DND-41 (cell line): ENCODE measurements at regions not wholly inside any gene's neighbourhood (a gene's known extent, or its start where the extent isn't known, plus 50 kb on each side); places are given as distances from the start of the nearest gene placed in this dataset.

Source experiments
- ATAC-seq: fragments of 200-7000 bp; cut with Tn5 transposase; 3 replicates; pipeline ENCODE4 v1.9.1; 2021; ENCODE audit warnings: low read depth; ENCODE audit not compliant: insufficient read depth
- DNase-seq: peaks from one replicate; pipeline ENCODE4 v3.0.0-alpha.2; 2020
- H2AFZ ChIP-seq: 2 replicates; pipeline ENCODE4 v1.6.0; 2012; ENCODE audit warnings: low read depth, low read length
- H3K27ac ChIP-seq: 2 replicates; pipeline ENCODE4 v1.5.1; 2012; ENCODE audit warnings: low read length, inconsistent platforms
- H3K27me3 ChIP-seq: fragments of 200-600 bp; sonication (generic); 2 replicates; pipeline ENCODE4 v1.6.0; 2012; ENCODE audit warnings: low read length, mild to moderate bottlenecking, inconsistent platforms; ENCODE audit not compliant: insufficient read depth, poor library complexity
- H3K36me3 ChIP-seq: 2 replicates; pipeline ENCODE4 v1.5.1; 2012; ENCODE audit warnings: low read length, inconsistent platforms; ENCODE audit not compliant: insufficient read depth
- H3K4me1 ChIP-seq: 2 replicates; pipeline ENCODE4 v1.5.1; 2012; ENCODE audit warnings: mild to moderate bottlenecking, low read length; ENCODE audit not compliant: insufficient read depth
- H3K4me2 ChIP-seq: 2 replicates; pipeline ENCODE4 v1.6.0; 2012; ENCODE audit warnings: mild to moderate bottlenecking, moderate library complexity, low read length, inconsistent platforms; ENCODE audit not compliant: insufficient read depth
- H3K4me3 ChIP-seq, 2 experiments: fragments of 200-600 bp in 1 of 2; shearing (Covaris generic) in 1 of 2; 2 replicates each; pipeline ENCODE4 v1.5.1; 2012 to 2016; ENCODE audit warnings: inconsistent platforms in 2 of 2, low read length in 2 of 2, mild to moderate bottlenecking in 2 of 2, low read depth in 1 of 2, moderate library complexity in 1 of 2
- H3K79me2 ChIP-seq: 2 replicates; pipeline ENCODE4 v1.6.0; 2012; ENCODE audit warnings: low read length, inconsistent platforms; ENCODE audit not compliant: insufficient read depth
- H3K9ac ChIP-seq: 2 replicates; pipeline ENCODE4 v1.6.0; 2012; ENCODE audit warnings: low read depth, mild to moderate bottlenecking, inconsistent platforms, low read length, moderate library complexity
- H3K9me3 ChIP-seq: 2 replicates; pipeline ENCODE4 v1.5.1; 2012; ENCODE audit warnings: low read length, moderate library complexity, mild to moderate bottlenecking, inconsistent platforms; ENCODE audit not compliant: insufficient read depth, severe bottlenecking
- H4K20me1 ChIP-seq: 2 replicates; pipeline ENCODE4 v1.6.0; 2012; ENCODE audit warnings: low read length; ENCODE audit not compliant: insufficient read depth
- CTCF ChIP-seq: IDR thresholded peaks from 2 replicates; pipeline ENCODE4 v1.5.1; 2012; ENCODE audit warnings: borderline replicate concordance, low read length, moderate library complexity, mild to moderate bottlenecking; ENCODE audit not compliant: poor library complexity, severe bottlenecking; ENCODE audit errors: extremely low read depth
- EZH2 ChIP-seq: IDR thresholded peaks from 3 replicates; pipeline ENCODE4 v1.6.1; 2012; ENCODE audit warnings: borderline replicate concordance, low read depth, mild to moderate bottlenecking, moderate library complexity, low read length, inconsistent platforms; ENCODE audit not compliant: severe bottlenecking

- Histone ChIP-seq H3K27ac (no peak overlapping the region), H3K4me1 (no peaks in the 10 kb centered on the region), H3K4me3 (no peak overlapping the region), H4K20me1 (no peaks in the 10 kb centered on the region), H2AFZ (no peak overlapping the region), H3K36me3 (no peaks in the 10 kb centered on the region), H3K9me3 (no peaks in the 10 kb centered on the region), H3K4me2 (no peak overlapping the region), H3K27me3 (no peaks in the 10 kb centered on the region), H3K79me2 (no peaks in the 10 kb centered on the region), H3K9ac (no peak overlapping the region)
- TF ChIP-seq CTCF (no peak), EZH2 (no peak)
- DNase-seq (no peak), ATAC-seq (no peak)
Observed at GRCh38 chr9:120001536-120001935, 578.4 kb downstream of the CDK5RAP2 start.

GRCh38 chr9:119998614-119999013 lies 581.4 kb downstream of the CDK5RAP2 start:
- Histone ChIP-seq H3K9ac (no peak overlapping the region), H3K27me3 (no peaks in the 10 kb centered on the region), H3K4me2 (no peak overlapping the region), H2AFZ (no peak overlapping the region), H3K4me1 (no peaks in the 10 kb centered on the region), H3K9me3 (no peaks in the 10 kb centered on the region), H3K36me3 (no peaks in the 10 kb centered on the region), H3K79me2 (no peaks in the 10 kb centered on the region), H4K20me1 (no peaks in the 10 kb centered on the region), H3K27ac (no peak overlapping the region), H3K4me3 (no peak overlapping the region)
- ATAC-seq (no peak), DNase-seq (no peak)
- TF ChIP-seq CTCF (no peak), EZH2 (no peak)

GRCh38 chr9:119991797-119992196 lies 588.2 kb downstream of the CDK5RAP2 start:
- H3K4me3 ChIP-seq, result no peak overlapping the region
- no peak overlapping the region for H3K4me2 ChIP-seq
- no peak for TF ChIP-seq EZH2
- TF ChIP-seq CTCF, result no peak
- H3K27me3 ChIP-seq, result no peaks in the 10 kb centered on the region
- no peak overlapping the region for H2AFZ ChIP-seq
- no peaks in the 10 kb centered on the region for H3K79me2 ChIP-seq
- H3K9ac ChIP-seq, result no peak overlapping the region
- DNase-seq (no peak), ATAC-seq (no peak)
- H3K27ac ChIP-seq, result no peak overlapping the region
- H4K20me1 ChIP-seq, result no peaks in the 10 kb centered on the region
- H3K9me3 ChIP-seq, result no peaks in the 10 kb centered on the region
- H3K4me1 ChIP-seq, result no peaks in the 10 kb centered on the region
- H3K36me3 ChIP-seq, result no peaks in the 10 kb centered on the region

GRCh38 chr9:119986713-119987112 lies 593.3 kb downstream of the CDK5RAP2 start:
- ATAC-seq, result no peak

More at GRCh38 chr9:119986713-119987112, 593.3 kb downstream of the CDK5RAP2 start:
- no peak overlapping the region for H2AFZ ChIP-seq
- no peak overlapping the region for H3K4me2 ChIP-seq
- no peak overlapping the region for H3K4me3 ChIP-seq
- no peaks in the 10 kb centered on the region for H3K36me3 ChIP-seq
- DNase-seq, result no peak
- no peaks in the 10 kb centered on the region for H3K27me3 ChIP-seq
- no peaks in the 10 kb centered on the region for H4K20me1 ChIP-seq
- no peaks in the 10 kb centered on the region for H3K9me3 ChIP-seq
- H3K4me1 ChIP-seq, result no peaks in the 10 kb centered on the region
- H3K27ac ChIP-seq, result no peak overlapping the region
- H3K79me2 ChIP-seq, result no peaks in the 10 kb centered on the region
- H3K9ac ChIP-seq, result no peak overlapping the region
- TF ChIP-seq CTCF (no peak), EZH2 (no peak)
